ENCODE measurements at regions not wholly inside any gene's neighbourhood (a gene's known extent, or its start where the extent isn't known, plus 50 kb on each side); places are given as distances from the start of the nearest gene placed in this dataset.

- in situ Hi-C loops (cut with MboI; ENCODE audit: low sequenced_read_pairs, unreplicated experiment): no loop called here
- no peak for TF ChIP-seq CTCF (IDR thresholded peaks at IDR 0.05; ENCODE audit: borderline replicate concordance, control extremely low read depth, extremely low read depth, insufficient read depth, missing control alignments)
- no peak for DNase-seq (ENCODE audit: low spot score)
These were observed 71.2 kb upstream of the EPCAM start for GRCh38 chr2:47297767-47298425.

GRCh38 chr2:47295981-47296635 lies 73.0 kb upstream of the EPCAM start:
- in situ Hi-C loops (cut with MboI; ENCODE audit: low sequenced_read_pairs, unreplicated experiment): no loop called here
- DNase-seq (ENCODE audit: low spot score): no peak

GRCh38 chr2:47295131-47295980 lies 73.8 kb upstream of the EPCAM start:
- in situ Hi-C loops (cut with MboI; ENCODE audit: low sequenced_read_pairs, unreplicated experiment): no loop called here
- no peak for TF ChIP-seq CTCF (IDR thresholded peaks at IDR 0.05; ENCODE audit: borderline replicate concordance, control extremely low read depth, extremely low read depth, insufficient read depth, missing control alignments)
- DNase-seq (ENCODE audit: low spot score): no peak

More at GRCh38 chr2:47295981-47296635, 73.0 kb upstream of the EPCAM start:
- TF ChIP-seq CTCF (IDR thresholded peaks at IDR 0.05; ENCODE audit: borderline replicate concordance, control extremely low read depth, extremely low read depth, insufficient read depth, missing control alignments): no peak

- in situ Hi-C loops (cut with MboI; ENCODE audit: low sequenced_read_pairs, unreplicated experiment): no loop called here
- no peak for TF ChIP-seq CTCF (IDR thresholded peaks at IDR 0.05; ENCODE audit: borderline replicate concordance, control extremely low read depth, extremely low read depth, insufficient read depth, missing control alignments)
- no peak for DNase-seq (ENCODE audit: low spot score)
These were observed 75.1 kb upstream of the EPCAM start for GRCh38 chr2:47293976-47294375.

- in situ Hi-C loops (cut with MboI; ENCODE audit: low sequenced_read_pairs, unreplicated experiment): no loop called here
- DNase-seq (ENCODE audit: low spot score): no peak
- no peak for TF ChIP-seq CTCF (IDR thresholded peaks at IDR 0.05; ENCODE audit: borderline replicate concordance, control extremely low read depth, extremely low read depth, insufficient read depth, missing control alignments)
These were observed 80.2 kb upstream of the EPCAM start for GRCh38 chr2:47288864-47289263.

- in situ Hi-C loops (cut with MboI; ENCODE audit: low sequenced_read_pairs, unreplicated experiment): no loop called here
These were observed 85.5 kb upstream of the EPCAM start for GRCh38 chr2:47283659-47284058.

More at GRCh38 chr2:47283659-47284058, 85.5 kb upstream of the EPCAM start:
- no peak for TF ChIP-seq CTCF (IDR thresholded peaks at IDR 0.05; ENCODE audit: borderline replicate concordance, control extremely low read depth, extremely low read depth, insufficient read depth, missing control alignments)
- DNase-seq (ENCODE audit: low spot score): no peak
